ENCODE measurements at regions not wholly inside any gene's neighbourhood (a gene's known extent, or its start where the extent isn't known, plus 50 kb on each side); places are given as distances from the start of the nearest gene placed in this dataset.

GRCh38 chr20:23147964-23148730 is 62.0 kb upstream of the CD93 start:
- no peak for ATAC-seq
- no peak overlapping the region for H3K4me3 Mint-ChIP-seq
- DNase-seq, result peak; percentile 32
- peaks cover 37% of the 10 kb centered on the region for H3K4me1 Mint-ChIP-seq (ENCODE audit: low read depth)
- H3K27ac Mint-ChIP-seq, result peak overlapping the region; percentile 43
- ChIA-PET POLR2A (no interaction called here), CTCF (no interaction called here)
- peaks cover 14% of the 10 kb centered on the region for H3K27me3 Mint-ChIP-seq (ENCODE audit: low read depth)
- no peaks in the 10 kb centered on the region for H3K36me3 Mint-ChIP-seq (ENCODE audit: low read depth)
- H3K9me3 Mint-ChIP-seq (ENCODE audit: insufficient read depth), result no peaks in the 10 kb centered on the region

GRCh38 chr20:23147647-23147963 is 61.5 kb upstream of the CD93 start:
- peaks cover 43% of the 10 kb centered on the region for H3K4me1 Mint-ChIP-seq (ENCODE audit: low read depth)
- no peaks in the 10 kb centered on the region for H3K9me3 Mint-ChIP-seq (ENCODE audit: insufficient read depth)
- H3K4me3 Mint-ChIP-seq, result no peak overlapping the region
- peaks cover 15% of the 10 kb centered on the region for H3K27me3 Mint-ChIP-seq (ENCODE audit: low read depth)
- ATAC-seq, result no peak
- H3K36me3 Mint-ChIP-seq (ENCODE audit: low read depth), result no peaks in the 10 kb centered on the region
- no peak overlapping the region for H3K27ac Mint-ChIP-seq
- ChIA-PET POLR2A (no interaction called here), CTCF (no interaction called here)
- DNase-seq, result no peak

- ChIA-PET CTCF (no interaction called here), POLR2A (no interaction called here)
- Mint-ChIP-seq H3K27ac (no peak overlapping the region), H3K4me1 (ENCODE audit: low read depth) (peaks cover 48% of the 10 kb centered on the region), H3K9me3 (ENCODE audit: insufficient read depth) (no peaks in the 10 kb centered on the region), H3K27me3 (ENCODE audit: low read depth) (peaks cover 15% of the 10 kb centered on the region), H3K4me3 (no peak overlapping the region), H3K36me3 (ENCODE audit: low read depth) (no peaks in the 10 kb centered on the region)
- ATAC-seq (no peak), DNase-seq (no peak)
Observed at GRCh38 chr20:23146857-23147637, 60.9 kb upstream of the CD93 start.

- DNase-seq (no peak), ATAC-seq (no peak)
- Mint-ChIP-seq H3K4me1 (ENCODE audit: low read depth) (peaks cover 55% of the 10 kb centered on the region), H3K27me3 (ENCODE audit: low read depth) (peaks cover 15% of the 10 kb centered on the region), H3K9me3 (ENCODE audit: insufficient read depth) (no peaks in the 10 kb centered on the region), H3K36me3 (ENCODE audit: low read depth) (no peaks in the 10 kb centered on the region), H3K27ac (no peak overlapping the region), H3K4me3 (no peak overlapping the region)
- CTCF ChIA-PET, result no interaction called here
- POLR2A ChIA-PET, result interaction anchor here (0.9 kb wide), 1 partner anchor 293 kb away, joined by 3 read pairs; no protein-coding TSS in a partner anchor
Observed at GRCh38 chr20:23146181-23146580, 60.1 kb upstream of the CD93 start.

- peaks cover 15% of the 10 kb centered on the region for H3K27me3 Mint-ChIP-seq (ENCODE audit: low read depth)
- ATAC-seq (no peak), DNase-seq (no peak)
- H3K9me3 Mint-ChIP-seq (ENCODE audit: insufficient read depth), result no peaks in the 10 kb centered on the region
- no peak overlapping the region for H3K27ac Mint-ChIP-seq
- H3K36me3 Mint-ChIP-seq (ENCODE audit: low read depth), result no peaks in the 10 kb centered on the region
- ChIA-PET CTCF (interaction anchor here (1.2 kb wide), 1 partner anchor 55 kb away, joined by 3 read pairs; no protein-coding TSS in a partner anchor), POLR2A (interaction anchor here (0.9 kb wide), 1 partner anchor 292 kb away, joined by 3 read pairs; no protein-coding TSS in a partner anchor)
- peaks cover 52% of the 10 kb centered on the region for H3K4me1 Mint-ChIP-seq (ENCODE audit: low read depth)
- H3K4me3 Mint-ChIP-seq, result no peak overlapping the region
Observed at GRCh38 chr20:23145281-23145700, 59.2 kb upstream of the CD93 start.

GRCh38 chr20:23144856-23145255 is 58.7 kb upstream of the CD93 start:
- no peak for DNase-seq
- CTCF ChIA-PET, result interaction anchor here (1.2 to 3.6 kb wide), 2 partner anchors 14 to 56 kb away, joined by 3 to 11 read pairs; no protein-coding TSS in a partner anchor
- Mint-ChIP-seq H3K27me3 (ENCODE audit: low read depth) (peaks cover 15% of the 10 kb centered on the region), H3K27ac (no peak overlapping the region), H3K9me3 (ENCODE audit: insufficient read depth) (no peaks in the 10 kb centered on the region), H3K36me3 (ENCODE audit: low read depth) (no peaks in the 10 kb centered on the region), H3K4me3 (no peak overlapping the region), H3K4me1 (ENCODE audit: low read depth) (peaks cover 52% of the 10 kb centered on the region)
- POLR2A ChIA-PET, result no interaction called here
- ATAC-seq, result no peak

GRCh38 chr20:23143986-23144690 is 58.0 kb upstream of the CD93 start:
- ATAC-seq (no peak), DNase-seq (no peak)
- CTCF ChIA-PET, result interaction anchor here (1.2 to 3.6 kb wide), 3 partner anchors 15 to 94 kb away, joined by 3 to 11 read pairs (median 3); no protein-coding TSS in a partner anchor
- no peaks in the 10 kb centered on the region for H3K9me3 Mint-ChIP-seq (ENCODE audit: insufficient read depth)
- H3K27ac Mint-ChIP-seq, result peak overlapping the region; percentile 8
- H3K4me3 Mint-ChIP-seq, result no peak overlapping the region
- H3K27me3 Mint-ChIP-seq (ENCODE audit: low read depth), result peaks cover 19% of the 10 kb centered on the region
- no peaks in the 10 kb centered on the region for H3K36me3 Mint-ChIP-seq (ENCODE audit: low read depth)
- peaks cover 52% of the 10 kb centered on the region for H3K4me1 Mint-ChIP-seq (ENCODE audit: low read depth)
- POLR2A ChIA-PET, result no interaction called here

- Mint-ChIP-seq H3K27me3 (ENCODE audit: low read depth) (peaks cover 19% of the 10 kb centered on the region), H3K27ac (peak overlapping the region; percentile 74), H3K4me3 (no peak overlapping the region), H3K9me3 (ENCODE audit: insufficient read depth) (no peaks in the 10 kb centered on the region), H3K4me1 (ENCODE audit: low read depth) (peaks cover 43% of the 10 kb centered on the region), H3K36me3 (ENCODE audit: low read depth) (no peaks in the 10 kb centered on the region)
- POLR2A ChIA-PET, result no interaction called here
- peak; percentile 72 for ATAC-seq
- peak; percentile 61 for DNase-seq
- CTCF ChIA-PET, result interaction anchor here (0.9 to 3.6 kb wide), 6 partner anchors 16 to 198 kb away, joined by 3 to 11 read pairs (median 3); no protein-coding TSS in a partner anchor
Observed at GRCh38 chr20:23143098-23143497, 57.0 kb upstream of the CD93 start.

GRCh38 chr20:23142162-23143050 is 56.3 kb upstream of the CD93 start:
- Mint-ChIP-seq H3K4me1 (ENCODE audit: low read depth) (peaks cover 37% of the 10 kb centered on the region), H3K4me3 (peak overlapping the region; percentile 29), H3K27me3 (ENCODE audit: low read depth) (peaks cover 19% of the 10 kb centered on the region), H3K36me3 (ENCODE audit: low read depth) (no peaks in the 10 kb centered on the region), H3K27ac (peak overlapping the region; percentile 74), H3K9me3 (ENCODE audit: insufficient read depth) (no peaks in the 10 kb centered on the region)
- ATAC-seq (peak; percentile 79), DNase-seq (peak; percentile 64)
- CTCF ChIA-PET, result interaction anchor here (0.9 to 3.6 kb wide), 5 partner anchors 16 to 199 kb away, joined by 3 to 11 read pairs (median 3); no protein-coding TSS in a partner anchor
- POLR2A ChIA-PET, result no interaction called here

GRCh38 chr20:23141450-23142161 is 55.5 kb upstream of the CD93 start:
- H3K27ac Mint-ChIP-seq, result peak overlapping the region; percentile 74
- DNase-seq (no peak), ATAC-seq (no peak)
- no peaks in the 10 kb centered on the region for H3K36me3 Mint-ChIP-seq (ENCODE audit: low read depth)
- peaks cover 19% of the 10 kb centered on the region for H3K27me3 Mint-ChIP-seq (ENCODE audit: low read depth)
- ChIA-PET CTCF (interaction anchor here (1.4 to 3.6 kb wide), 3 partner anchors 17 to 90 kb away, joined by 3 to 11 read pairs (median 3); no protein-coding TSS in a partner anchor), POLR2A (no interaction called here)
- H3K4me3 Mint-ChIP-seq, result no peak overlapping the region
- H3K9me3 Mint-ChIP-seq (ENCODE audit: insufficient read depth), result no peaks in the 10 kb centered on the region
- H3K4me1 Mint-ChIP-seq (ENCODE audit: low read depth), result peaks cover 33% of the 10 kb centered on the region

All from activated CD8-positive, alpha-beta T cell treated with anti-CD3 and anti-CD28 coated beads, Interleukin-2, amount 10 ng/mL, durations not matched to agents 7 days and 5 days (primary cell).